ENCODE measurements at regions not wholly inside any gene's neighbourhood (a gene's known extent, or its start where the extent isn't known, plus 50 kb on each side); places are given as distances from the start of the nearest gene placed in this dataset.
"Not testable (repeated sequence)": the region's sequence is repeated elsewhere in the genome, so short reads cannot be mapped to it uniquely, and the experiment has no call there.

- no peak for DNase-seq (ENCODE audit: low read depth in 2 of 2)
Measured at GRCh38 chr7:50920031-50920635, 137.4 kb upstream of the GRB10 start.

- DNase-seq (ENCODE audit: low read depth in 2 of 2) = no peak
Measured at GRCh38 chr7:50915621-50916020, 132.9 kb upstream of the GRB10 start.

DNA sequence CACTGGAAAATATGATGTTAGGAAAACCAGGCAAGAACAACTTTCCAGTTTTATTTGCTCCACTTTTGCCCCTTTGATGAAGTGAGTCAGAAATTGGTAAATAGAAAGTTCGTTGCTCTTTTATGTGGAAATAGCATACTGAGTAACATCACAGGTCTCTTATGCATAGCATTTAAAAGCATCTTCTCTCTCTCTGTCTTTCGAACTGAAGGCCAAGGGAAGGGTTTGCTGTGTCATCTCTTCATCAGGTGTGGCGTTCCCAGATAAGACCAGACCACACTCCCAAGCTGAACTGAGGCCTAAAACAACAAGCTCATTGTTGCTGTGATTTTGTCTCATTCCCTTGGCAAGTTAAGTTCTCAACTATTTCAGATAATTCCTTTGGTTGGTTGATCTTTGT lies 131.8 kb upstream of the GRB10 start:
- DNase-seq (ENCODE audit: low read depth in 2 of 2) = no peak

DNA sequence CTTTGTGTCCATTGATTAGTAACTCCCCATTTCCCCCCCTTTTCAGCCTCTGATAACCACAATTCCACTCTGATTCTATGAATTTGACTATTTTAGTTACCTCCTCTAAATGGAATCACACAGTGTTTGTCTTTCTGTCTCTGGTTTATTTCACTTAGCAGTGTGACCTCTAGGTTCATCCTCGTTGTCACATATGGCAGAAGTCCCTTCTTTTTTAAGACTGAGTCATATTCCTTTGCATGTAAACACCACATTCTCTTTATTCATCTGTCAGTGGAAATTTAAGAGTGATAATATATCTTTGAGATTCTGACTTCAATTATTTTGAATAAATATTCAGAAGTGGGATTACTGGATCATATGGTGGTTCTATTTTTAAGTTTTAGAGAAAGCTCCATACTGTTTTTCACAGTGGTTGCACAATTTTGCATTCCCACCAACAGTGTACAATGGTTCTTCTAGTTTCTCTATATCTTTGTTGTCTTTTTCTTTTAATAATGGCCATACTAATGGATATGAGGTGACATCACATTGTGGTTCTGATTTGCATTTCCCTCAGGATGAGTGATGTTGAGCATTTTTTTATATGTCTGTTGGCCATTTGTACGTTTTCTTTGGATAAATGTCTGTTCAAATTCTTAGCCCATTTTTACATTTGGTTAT lies 126.1 kb upstream of the GRB10 start:
- DNase-seq (ENCODE audit: low read depth in 2 of 2) = no peak

DNA sequence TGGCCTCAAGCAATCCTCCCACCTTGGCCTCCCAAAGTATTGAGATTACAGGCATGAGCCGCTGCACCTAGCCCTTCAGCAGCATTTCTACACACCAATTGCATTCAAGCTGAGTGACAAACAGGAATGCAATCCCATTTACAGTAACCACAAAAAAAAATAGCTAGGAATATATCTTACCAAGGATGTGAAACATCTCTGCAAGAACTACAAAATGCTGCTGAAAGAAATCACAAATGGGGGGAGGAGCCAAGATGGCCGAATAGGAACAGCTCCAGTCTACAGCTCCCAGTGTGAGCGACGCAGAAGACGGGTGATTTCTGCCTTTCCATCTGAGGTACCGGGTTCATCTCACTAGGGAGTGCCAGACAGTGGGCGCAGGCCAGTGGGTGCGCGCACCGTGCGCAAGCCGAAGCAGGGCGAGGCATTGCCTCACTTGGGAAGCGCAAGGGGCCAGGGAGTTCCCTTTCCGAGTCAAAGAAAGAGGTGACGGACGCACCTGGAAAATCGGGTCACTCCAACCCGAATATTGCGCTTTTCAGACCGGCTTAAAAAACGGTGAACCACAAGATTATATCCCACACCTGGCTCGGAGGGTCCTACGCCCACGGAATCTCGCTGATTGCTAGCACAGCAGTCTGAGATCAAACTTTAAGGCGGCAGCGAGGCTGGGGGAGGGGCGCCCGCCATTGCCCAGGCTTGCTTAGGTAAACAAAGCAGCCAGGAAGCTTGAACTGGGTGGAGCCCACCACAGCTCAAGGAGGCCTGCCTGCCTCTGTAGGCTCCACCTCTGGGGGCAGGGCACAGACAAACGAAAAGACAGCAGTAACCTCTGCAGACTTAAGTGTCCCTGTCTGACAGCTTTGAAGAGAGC lies 116.1 kb upstream of the GRB10 start:
- DNase-seq (ENCODE audit: low read depth in 2 of 2) = not testable (repeated sequence)

GRCh38 chr7:50887061-50887460 lies 104.4 kb upstream of the GRB10 start:
- not testable (repeated sequence) for DNase-seq (ENCODE audit: low read depth in 2 of 2)

GRCh38 chr7:50872437-50872836 lies 89.7 kb upstream of the GRB10 start:
- no peak for DNase-seq (ENCODE audit: low read depth in 2 of 2)

- no peak for DNase-seq (ENCODE audit: low read depth in 2 of 2)
Measured at GRCh38 chr7:50869108-50869725, 86.5 kb upstream of the GRB10 start.

DNA sequence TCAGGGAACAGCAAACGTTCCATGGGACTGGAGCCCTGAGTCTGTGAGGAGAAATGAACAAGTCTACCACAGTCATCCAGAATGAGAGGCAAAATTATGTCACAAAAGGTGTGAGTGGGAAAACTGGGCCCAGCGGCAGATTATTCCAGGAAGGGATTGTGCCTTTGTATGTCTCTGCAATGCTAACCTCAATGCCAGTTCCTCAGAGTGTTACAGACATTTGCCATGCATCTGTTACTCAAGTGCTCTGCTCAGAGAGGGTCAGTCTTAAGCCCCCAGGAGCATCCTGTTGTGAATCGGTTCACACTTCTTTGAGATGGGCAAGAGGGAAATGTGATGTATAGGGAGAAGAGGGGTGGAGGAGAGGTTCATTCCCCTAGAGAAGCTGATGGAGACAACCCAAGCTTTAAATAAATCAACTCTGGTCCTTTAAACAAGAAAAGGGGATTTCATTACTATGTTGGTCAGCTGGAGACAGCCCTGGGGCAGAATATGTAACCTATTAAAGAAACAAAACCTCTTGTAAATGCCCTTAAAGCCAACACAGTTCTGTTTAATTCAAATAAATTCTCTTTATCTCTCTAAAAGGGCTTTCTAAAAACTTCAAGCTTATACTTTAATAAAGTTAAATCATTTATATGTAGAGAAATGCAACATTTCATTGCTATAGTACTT lies 85.9 kb upstream of the GRB10 start:
- no peak for DNase-seq (ENCODE audit: low read depth in 2 of 2)

DNA sequence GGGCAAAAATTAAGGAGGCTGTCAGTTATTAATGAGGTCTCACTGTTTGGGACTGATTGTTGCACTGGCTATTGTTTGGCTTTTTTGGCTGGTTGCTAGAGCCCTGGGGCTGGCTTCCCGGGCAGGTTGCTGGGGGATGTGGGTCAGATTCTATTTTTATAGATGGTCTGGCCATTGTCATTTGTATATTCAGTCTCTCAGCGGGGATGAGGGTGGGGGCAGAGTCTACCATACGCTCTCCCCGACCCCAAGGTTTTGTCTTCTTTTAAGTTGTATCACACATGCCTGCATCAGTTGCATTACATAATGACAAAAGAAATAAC lies 84.3 kb upstream of the GRB10 start:
- DNase-seq (ENCODE audit: low read depth in 2 of 2) = no peak

- no peak for DNase-seq (ENCODE audit: low read depth in 2 of 2)
Measured at GRCh38 chr7:50866343-50867033, 83.8 kb upstream of the GRB10 start.

DNA sequence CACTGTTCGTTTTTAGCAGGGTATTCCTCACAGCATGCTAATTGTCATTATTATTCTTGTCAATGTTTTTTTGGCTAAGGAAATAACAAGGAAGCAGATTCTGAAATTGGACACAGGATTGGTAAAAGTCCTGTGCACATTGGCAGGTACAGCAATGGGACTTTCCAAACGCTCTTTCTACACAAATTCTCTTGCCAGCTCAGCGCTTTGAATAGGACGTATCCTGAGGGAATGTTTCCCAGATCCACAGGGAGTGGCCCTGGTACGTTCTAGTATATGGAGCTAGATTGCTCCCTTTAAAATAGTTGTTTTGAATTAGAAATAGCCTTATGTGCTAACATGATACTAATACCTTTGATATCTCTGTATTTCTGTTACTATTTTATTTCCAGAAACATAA lies 82.8 kb upstream of the GRB10 start:
- DNase-seq (ENCODE audit: low read depth in 2 of 2) = no peak

DNA sequence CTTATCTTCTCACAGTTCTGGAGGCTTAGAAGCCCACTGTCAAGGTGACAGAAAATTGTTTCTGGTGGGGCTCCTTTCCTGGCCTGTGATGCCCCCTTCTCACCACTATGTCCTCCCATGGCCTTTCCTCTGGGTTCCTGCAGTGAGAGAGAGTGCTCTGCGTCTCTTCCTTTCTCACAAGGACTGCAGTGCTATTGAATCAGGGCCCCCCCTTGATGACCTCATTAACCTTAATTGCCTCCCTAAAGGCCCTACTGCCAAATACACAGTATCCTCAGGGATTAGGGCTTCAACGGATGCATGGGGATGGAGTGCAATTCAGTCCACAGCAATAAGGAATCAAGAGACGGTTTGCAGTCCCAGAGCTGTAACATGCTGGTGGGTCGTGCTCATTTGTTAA lies 82.0 kb upstream of the GRB10 start:
- DNase-seq (ENCODE audit: low read depth in 2 of 2) = no peak

- no peak for DNase-seq (ENCODE audit: low read depth in 2 of 2)
Measured at GRCh38 chr7:50863053-50863452, 80.4 kb upstream of the GRB10 start.

GRCh38 chr7:50862302-50862701 lies 79.6 kb upstream of the GRB10 start:
- DNase-seq (ENCODE audit: low read depth in 2 of 2) = no peak

- DNase-seq (ENCODE audit: low read depth in 2 of 2) = no peak
Measured at GRCh38 chr7:50860598-50860997, 77.9 kb upstream of the GRB10 start.

DNA sequence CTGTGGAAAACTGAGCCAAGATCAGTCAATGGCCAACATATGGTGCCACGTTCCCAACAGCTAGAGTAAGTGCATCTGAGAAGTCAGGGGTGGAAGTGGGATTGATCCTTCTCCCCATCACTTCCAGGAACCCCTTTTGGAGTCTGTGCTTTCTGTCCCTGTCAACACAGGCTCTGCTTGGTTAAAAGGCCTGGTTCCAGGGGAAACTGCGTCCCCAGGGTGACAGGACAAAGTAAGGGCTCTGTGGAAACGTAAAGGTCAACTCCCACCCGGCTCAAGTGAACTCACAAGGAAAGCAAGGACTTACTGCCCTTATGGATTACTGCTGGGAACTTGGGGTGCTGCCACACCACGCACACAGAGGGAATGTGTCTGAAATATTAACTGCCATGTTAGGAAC lies 77.5 kb upstream of the GRB10 start:
- DNase-seq (ENCODE audit: low read depth in 2 of 2) = no peak

DNA sequence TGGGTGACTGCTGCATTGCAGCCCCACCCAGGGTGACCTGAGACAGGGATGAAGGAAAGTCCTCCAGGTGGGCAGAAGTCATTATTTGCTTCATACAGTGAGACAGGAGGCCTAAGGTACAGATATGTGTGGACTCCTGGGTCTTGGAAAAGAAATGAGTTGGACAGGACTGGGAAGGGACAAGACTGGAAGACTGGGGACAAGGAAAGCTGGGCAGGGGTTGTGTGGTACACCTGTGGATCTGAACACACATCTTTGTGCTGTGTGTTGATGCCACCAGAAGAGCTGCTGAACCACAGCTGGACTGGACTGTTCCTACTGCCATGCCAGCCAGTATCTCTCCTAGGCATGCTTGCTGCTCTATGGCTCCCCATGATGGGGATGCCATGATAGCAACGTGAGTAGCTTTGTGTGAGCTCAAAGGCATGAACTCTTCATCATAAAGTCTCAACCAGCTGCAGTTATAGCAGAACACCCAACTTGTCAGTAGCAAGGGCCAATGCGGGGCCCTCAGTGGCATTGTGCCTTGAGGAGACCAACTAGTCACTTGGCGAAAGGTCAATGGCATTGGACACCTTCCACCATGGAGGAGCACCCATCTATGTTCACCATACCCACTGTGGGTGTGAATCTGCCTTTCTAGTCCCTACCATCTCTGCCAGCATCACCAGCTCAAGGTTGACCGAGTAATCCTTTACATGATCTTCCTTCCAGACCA lies 76.0 kb upstream of the GRB10 start:
- DNase-seq (ENCODE audit: low read depth in 2 of 2) = no peak

DNA sequence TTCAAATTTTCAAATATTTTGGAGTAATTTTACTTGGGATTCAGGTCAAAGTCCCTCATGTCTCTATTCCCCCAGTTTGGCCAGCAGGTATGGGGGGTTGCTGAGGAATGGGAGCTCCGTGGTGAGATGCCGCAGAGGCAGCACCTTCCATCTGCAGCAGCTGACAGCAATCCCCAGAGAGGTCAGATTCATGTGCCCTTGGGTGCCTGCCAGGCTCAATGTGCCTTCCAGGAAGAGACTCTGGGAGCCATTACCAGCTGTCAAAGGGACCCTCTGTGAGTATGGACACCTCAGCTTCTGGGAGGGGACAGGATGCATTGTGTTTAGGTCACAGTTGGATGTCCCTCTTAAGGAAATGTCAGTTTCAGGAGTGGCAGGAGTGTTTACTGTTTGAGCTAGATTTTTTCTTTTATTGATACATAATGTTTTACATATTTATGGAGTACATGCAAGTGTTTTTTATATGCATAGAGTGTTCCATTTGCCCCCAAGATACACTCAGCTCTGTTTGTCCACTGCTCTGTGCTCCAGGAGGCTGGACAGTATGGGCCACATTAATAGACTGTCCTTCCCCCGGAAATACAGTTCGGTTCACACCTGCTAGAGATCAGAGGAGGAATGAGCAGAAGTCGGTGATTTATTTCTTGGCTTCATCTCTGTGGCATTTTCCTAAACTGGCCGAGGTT lies 75.3 kb upstream of the GRB10 start:
- no peak for DNase-seq (ENCODE audit: low read depth in 2 of 2)

DNA sequence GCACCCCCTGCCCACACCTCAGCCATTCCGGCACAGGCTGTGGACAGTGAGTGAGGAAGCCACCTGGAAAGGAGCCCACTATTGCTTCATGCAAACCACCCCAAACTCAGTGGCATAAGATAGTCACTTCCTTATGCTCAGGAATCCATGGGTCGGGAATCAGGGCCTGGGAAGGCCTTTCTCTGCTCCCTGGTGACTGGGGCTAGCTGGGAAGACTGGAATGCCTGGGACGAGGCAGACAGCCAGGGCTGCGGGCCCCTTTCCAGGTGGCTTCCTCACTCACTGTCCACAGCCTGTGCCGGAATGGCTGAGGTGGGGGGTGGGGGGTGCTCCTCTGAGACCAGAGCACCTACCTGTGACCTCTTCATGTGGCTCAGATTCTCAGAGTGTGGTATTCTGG lies 74.1 kb upstream of the GRB10 start:
- DNase-seq (ENCODE audit: low read depth in 2 of 2) = no peak
